Osteocyte (in vitro differentiated cells): ENCODE measurements at regions not wholly inside any gene's neighbourhood (a gene's known extent, or its start where the extent isn't known, plus 50 kb on each side); places are given as distances from the start of the nearest gene placed in this dataset.

Experiments used
- DNase-seq: peaks from one replicate; pipeline ENCODE4 v3.0.0; 2021; ENCODE audit warnings: mixed read lengths; ENCODE audit not compliant: unreplicated experiment; ENCODE audit errors: extremely low spot score
- H3K27ac Mint-ChIP-seq: one replicate; pipeline ENCODE4 v1.8.0; 2021; ENCODE audit warnings: mild to moderate bottlenecking, mixed read lengths; ENCODE audit not compliant: unreplicated experiment
- H3K27me3 Mint-ChIP-seq: one replicate; pipeline ENCODE4 v1.8.0; 2021; ENCODE audit warnings: mixed read lengths; ENCODE audit not compliant: unreplicated experiment
- H3K36me3 Mint-ChIP-seq: one replicate; pipeline ENCODE4 v1.8.0; 2021; ENCODE audit warnings: mixed read lengths; ENCODE audit not compliant: unreplicated experiment
- H3K4me1 Mint-ChIP-seq: one replicate; pipeline ENCODE4 v1.8.0; 2021; ENCODE audit warnings: mixed read lengths; ENCODE audit not compliant: unreplicated experiment
- H3K4me3 Mint-ChIP-seq: one replicate; pipeline ENCODE4 v1.8.0; 2021; ENCODE audit warnings: mild to moderate bottlenecking, moderate library complexity, mixed read lengths; ENCODE audit not compliant: unreplicated experiment
- H3K9me3 Mint-ChIP-seq: one replicate; pipeline ENCODE4 v1.8.0; 2021; ENCODE audit warnings: mixed read lengths; ENCODE audit not compliant: unreplicated experiment
- TF ChIP-seq, protein P1 (sequence below): fragments of 200-600 bp; sonication (generic); IDR thresholded peaks from 2 replicates; pipeline ENCODE4 v1.5.0; 2021; ENCODE audit warnings: antibody characterized with exemption, mild to moderate bottlenecking, moderate library complexity

DNA sequence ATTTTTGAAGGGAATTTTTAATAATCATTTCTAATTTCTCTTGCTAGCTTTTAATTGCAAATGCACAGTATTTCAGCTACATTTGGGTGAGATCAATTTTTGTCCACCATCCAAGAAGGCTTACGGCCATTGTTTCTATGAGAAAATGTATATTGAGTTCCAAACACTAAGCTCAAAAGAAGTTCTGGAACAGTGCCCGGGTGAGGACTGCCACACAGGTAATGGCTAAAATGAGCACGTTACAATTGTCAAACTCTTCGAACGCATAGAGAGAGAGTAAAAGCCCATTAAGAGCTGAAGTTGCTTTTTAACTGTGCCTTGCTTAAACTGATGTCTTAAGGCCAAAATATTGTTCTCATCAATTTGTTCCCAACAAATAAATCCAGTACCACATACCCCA, 755.0 kb downstream of the DIAPH3 start:
- Mint-ChIP-seq H3K9me3 (peaks cover 14% of the 10 kb centered on the region), H3K27ac (no peak overlapping the region), H3K27me3 (no peaks in the 10 kb centered on the region), H3K4me3 (no peak overlapping the region), H3K4me1 (no peaks in the 10 kb centered on the region), H3K36me3 (no peaks in the 10 kb centered on the region)
- TF ChIP-seq, protein P1, sequence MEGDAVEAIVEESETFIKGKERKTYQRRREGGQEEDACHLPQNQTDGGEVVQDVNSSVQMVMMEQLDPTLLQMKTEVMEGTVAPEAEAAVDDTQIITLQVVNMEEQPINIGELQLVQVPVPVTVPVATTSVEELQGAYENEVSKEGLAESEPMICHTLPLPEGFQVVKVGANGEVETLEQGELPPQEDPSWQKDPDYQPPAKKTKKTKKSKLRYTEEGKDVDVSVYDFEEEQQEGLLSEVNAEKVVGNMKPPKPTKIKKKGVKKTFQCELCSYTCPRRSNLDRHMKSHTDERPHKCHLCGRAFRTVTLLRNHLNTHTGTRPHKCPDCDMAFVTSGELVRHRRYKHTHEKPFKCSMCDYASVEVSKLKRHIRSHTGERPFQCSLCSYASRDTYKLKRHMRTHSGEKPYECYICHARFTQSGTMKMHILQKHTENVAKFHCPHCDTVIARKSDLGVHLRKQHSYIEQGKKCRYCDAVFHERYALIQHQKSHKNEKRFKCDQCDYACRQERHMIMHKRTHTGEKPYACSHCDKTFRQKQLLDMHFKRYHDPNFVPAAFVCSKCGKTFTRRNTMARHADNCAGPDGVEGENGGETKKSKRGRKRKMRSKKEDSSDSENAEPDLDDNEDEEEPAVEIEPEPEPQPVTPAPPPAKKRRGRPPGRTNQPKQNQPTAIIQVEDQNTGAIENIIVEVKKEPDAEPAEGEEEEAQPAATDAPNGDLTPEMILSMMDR, result no peak
- no peak for DNase-seq

- Mint-ChIP-seq H3K4me3 (no peak overlapping the region), H3K36me3 (no peaks in the 10 kb centered on the region), H3K27me3 (no peaks in the 10 kb centered on the region), H3K4me1 (no peaks in the 10 kb centered on the region), H3K27ac (no peak overlapping the region), H3K9me3 (peaks cover 14% of the 10 kb centered on the region)
- DNase-seq, result no peak
- TF ChIP-seq, protein P1, result no peak
Measured at GRCh38 chr13:59409211-59409610, 754.5 kb downstream of the DIAPH3 start.

DNA sequence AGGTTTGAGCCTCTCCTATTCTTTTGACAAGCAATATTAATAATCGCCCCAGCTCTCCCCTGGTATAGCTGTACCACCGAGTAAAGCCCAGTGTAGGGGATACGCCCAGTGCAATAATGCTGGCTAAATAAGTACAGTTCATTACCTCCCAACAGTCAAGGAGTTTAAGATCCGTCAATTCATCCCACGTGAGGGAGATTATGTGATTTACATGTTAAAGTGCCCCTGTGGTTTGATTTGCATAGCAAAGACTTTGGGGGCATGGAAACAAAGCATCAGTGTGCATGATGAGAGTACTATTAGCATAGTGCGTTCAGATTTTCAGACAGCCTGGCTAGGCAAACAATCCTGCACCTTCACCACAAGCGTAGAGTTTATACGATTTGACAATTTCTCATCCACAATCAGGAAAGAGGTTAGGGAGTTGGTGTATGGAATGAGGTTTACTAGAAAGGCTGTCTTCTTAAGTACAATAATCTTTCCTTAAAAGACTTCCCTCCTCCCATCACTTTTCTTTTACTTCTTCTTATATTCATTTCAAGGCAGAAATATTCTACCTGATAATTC, 754.0 kb downstream of the DIAPH3 start:
- no peak overlapping the region for H3K27ac Mint-ChIP-seq
- TF ChIP-seq, protein P1, result no peak
- no peaks in the 10 kb centered on the region for H3K36me3 Mint-ChIP-seq
- H3K9me3 Mint-ChIP-seq, result peaks cover 14% of the 10 kb centered on the region
- no peaks in the 10 kb centered on the region for H3K27me3 Mint-ChIP-seq
- no peak for DNase-seq
- no peaks in the 10 kb centered on the region for H3K4me1 Mint-ChIP-seq
- no peak overlapping the region for H3K4me3 Mint-ChIP-seq

DNA sequence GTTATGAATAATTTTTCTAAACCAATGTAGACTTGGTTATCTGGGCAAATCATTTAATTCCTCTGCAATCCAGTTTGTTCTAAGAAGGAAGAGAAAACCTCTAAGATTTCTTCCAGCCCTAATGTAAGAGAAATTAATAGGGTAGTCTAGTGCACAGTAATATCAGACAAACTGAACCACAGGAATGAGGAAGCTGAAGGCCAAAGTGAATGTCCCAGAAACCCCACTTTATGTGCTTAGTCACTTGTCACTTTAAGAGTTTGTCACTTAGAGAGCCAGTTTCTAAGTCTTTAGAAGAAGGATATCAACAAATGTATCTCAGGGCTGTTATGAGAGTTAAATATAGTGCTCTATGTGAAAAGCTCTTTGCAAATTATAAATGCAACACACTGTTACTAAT, 750.6 kb downstream of the DIAPH3 start:
- H3K9me3 Mint-ChIP-seq, result no peaks in the 10 kb centered on the region
- no peak for DNase-seq
- H3K4me3 Mint-ChIP-seq, result no peak overlapping the region
- H3K4me1 Mint-ChIP-seq, result peaks cover 20% of the 10 kb centered on the region
- TF ChIP-seq, protein P1, result no peak
- no peaks in the 10 kb centered on the region for H3K36me3 Mint-ChIP-seq
- H3K27ac Mint-ChIP-seq, result no peak overlapping the region
- H3K27me3 Mint-ChIP-seq, result no peaks in the 10 kb centered on the region

- no peaks in the 10 kb centered on the region for H3K9me3 Mint-ChIP-seq
- no peak overlapping the region for H3K4me3 Mint-ChIP-seq
- H3K27me3 Mint-ChIP-seq, result no peaks in the 10 kb centered on the region
- H3K27ac Mint-ChIP-seq, result no peak overlapping the region
- DNase-seq, result no peak
- TF ChIP-seq, protein P1, result no peak
- H3K4me1 Mint-ChIP-seq, result peaks cover 20% of the 10 kb centered on the region
- H3K36me3 Mint-ChIP-seq, result no peaks in the 10 kb centered on the region
Measured at GRCh38 chr13:59414006-59414405, 749.7 kb downstream of the DIAPH3 start.
